Tibial nerve (tissue), 4 donors: ENCODE measurements at regions not wholly inside any gene's neighbourhood (a gene's known extent, or its start where the extent isn't known, plus 50 kb on each side); places are given as distances from the start of the nearest gene placed in this dataset.
"Not testable (repeated sequence)": the region's sequence is repeated elsewhere in the genome, so short reads cannot be mapped to it uniquely, and the experiment has no call there.

Experiments
- CTCF ChIP-seq, 5 experiments: fragments of 200-600 bp in 3 of 5; fragments of 450-650 bp in 2 of 5; sonication (generic) in 3 of 5; IDR thresholded peaks; one replicate each; pipeline ENCODE4 v1.5.1; 2016 to 2019; ENCODE audit warnings: antibody characterized with exemption in 5 of 5, mild to moderate bottlenecking in 3 of 5, moderate library complexity in 2 of 5
- EP300 ChIP-seq, 2 donors: sonication (generic); formaldehyde crosslinking; IDR thresholded peaks; one replicate each; pipeline ENCODE4 v1.6.1; 2017; ENCODE audit warnings: antibody characterized with exemption in 2 of 2, mild to moderate bottlenecking in 1 of 2
- POLR2A ChIP-seq, 2 donors: fragments of 450-650 bp; IDR thresholded peaks; one replicate each; pipeline ENCODE4 v1.6.1; 2017; ENCODE audit warnings: antibody characterized with exemption in 2 of 2, mild to moderate bottlenecking in 2 of 2, moderate library complexity in 2 of 2

GRCh38 chr6:98416497-98417158 lies 417.7 kb upstream of the POU3F2 start:
- TF ChIP-seq CTCF, EP300, POLR2A (IDR thresholded peaks at IDR 0.05): not testable (repeated sequence)
